ENCODE measurements at regions not wholly inside any gene's neighbourhood (a gene's known extent, or its start where the extent isn't known, plus 50 kb on each side); places are given as distances from the start of the nearest gene placed in this dataset.

DNA sequence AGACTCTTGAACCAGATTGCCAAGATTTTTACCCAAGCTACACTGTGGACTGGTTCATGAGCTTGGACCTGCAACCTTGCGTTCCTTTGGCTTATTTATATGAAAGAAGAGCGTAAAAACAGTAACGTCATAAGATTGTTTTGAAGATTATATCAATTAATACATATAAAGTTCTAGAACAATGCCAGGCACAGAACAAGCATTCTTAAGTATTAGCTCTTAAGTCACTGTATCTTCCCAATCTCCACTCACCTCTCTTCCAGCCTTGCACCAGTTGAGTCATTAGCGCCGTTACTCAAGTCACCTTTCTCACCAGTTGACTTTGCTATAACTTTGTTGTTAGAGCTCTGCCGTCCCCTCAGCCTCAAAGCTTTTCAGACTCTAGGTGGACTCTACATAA lies 415.7 kb downstream of the PLK2 start:
- TF ChIP-seq EZH2phosphoT487 (IDR thresholded peaks at IDR 0.05), result no peak
- TF ChIP-seq EZH2 (IDR thresholded peaks at IDR 0.05), result no peak
